AG04449 (cell line): ENCODE measurements at regions not wholly inside any gene's neighbourhood (a gene's known extent, or its start where the extent isn't known, plus 50 kb on each side); places are given as distances from the start of the nearest gene placed in this dataset.

Source experiments
- CTCF ChIA-PET: fragments of 350-600 bp; formaldehyde crosslinking; extraction: SDS; loops from one replicate; lab custom pipeline; 2021; ENCODE audit warnings: antibody characterized with exemption; lab: Yijun Ruan, JAX
- POLR2A ChIA-PET: fragments of 400-600, 350-600 bp; formaldehyde crosslinking; extraction: SDS; loops from one replicate; lab custom pipeline; 2020; ENCODE audit warnings: antibody characterized with exemption, inconsistent platforms; lab: Yijun Ruan, JAX
- DNase-seq: peaks from one replicate; pipeline ENCODE4 v3.0.0-alpha.2; 2010; ENCODE audit warnings: low read depth, low spot score
- H3K4me3 ChIP-seq: 2 replicates; pipeline ENCODE4 v1.5.1; 2011; ENCODE audit warnings: low read depth, mild to moderate bottlenecking, control low read depth, low read length
- CTCF ChIP-seq: IDR thresholded peaks from one replicate; pipeline ENCODE4 v1.5.1; 2011; ENCODE audit warnings: mild to moderate bottlenecking, moderate library complexity, low read length, control low read depth, inconsistent platforms; ENCODE audit not compliant: insufficient read depth; ENCODE audit errors: missing control alignments

GRCh38 chr17:13729466-13730134 lies 127.9 kb upstream of the HS3ST3A1 start:
- no peak for DNase-seq
- CTCF ChIA-PET, result no interaction called here
- POLR2A ChIA-PET, result no interaction called here
- H3K4me3 ChIP-seq, result no peak overlapping the region
- TF ChIP-seq CTCF, result no peak

- POLR2A ChIA-PET, result no interaction called here
- no peak overlapping the region for H3K4me3 ChIP-seq
- no peak for TF ChIP-seq CTCF
- CTCF ChIA-PET, result interaction anchor here (1.0 kb wide), 1 partner anchor 46 kb away, joined by 3 read pairs; no protein-coding TSS in a partner anchor
- no peak for DNase-seq
These were observed 133.2 kb upstream of the HS3ST3A1 start for GRCh38 chr17:13734880-13735279.

GRCh38 chr17:13735444-13735843 lies 133.7 kb upstream of the HS3ST3A1 start:
- DNase-seq, result no peak
- no peak for TF ChIP-seq CTCF
- CTCF ChIA-PET, result interaction anchor here (1.0 kb wide), 1 partner anchor 47 kb away, joined by 3 read pairs; no protein-coding TSS in a partner anchor
- no peak overlapping the region for H3K4me3 ChIP-seq
- POLR2A ChIA-PET, result no interaction called here

GRCh38 chr17:13735861-13736260 lies 134.1 kb upstream of the HS3ST3A1 start:
- ChIA-PET POLR2A (no interaction called here), CTCF (interaction anchor here (1.0 kb wide), 1 partner anchor 47 kb away, joined by 3 read pairs; no protein-coding TSS in a partner anchor)
- DNase-seq, result no peak
- H3K4me3 ChIP-seq, result no peak overlapping the region
- TF ChIP-seq CTCF, result no peak

GRCh38 chr17:13736916-13737315 lies 135.2 kb upstream of the HS3ST3A1 start:
- no peak overlapping the region for H3K4me3 ChIP-seq
- ChIA-PET POLR2A (no interaction called here), CTCF (interaction anchor here (0.6 kb wide), 1 partner anchor 16 kb away, joined by 3 read pairs; no protein-coding TSS in a partner anchor)
- peak; percentile 76 for DNase-seq
- no peak for TF ChIP-seq CTCF

- ChIA-PET CTCF (no interaction called here), POLR2A (no interaction called here)
- no peak overlapping the region for H3K4me3 ChIP-seq
- TF ChIP-seq CTCF, result no peak
- DNase-seq, result no peak
These were observed 139.0 kb upstream of the HS3ST3A1 start for GRCh38 chr17:13740686-13741085.
